GM21717 (cell line): ENCODE measurements at regions not wholly inside any gene's neighbourhood (a gene's known extent, or its start where the extent isn't known, plus 50 kb on each side); places are given as distances from the start of the nearest gene placed in this dataset.
"Not testable (repeated sequence)": the region's sequence is repeated elsewhere in the genome, so short reads cannot be mapped to it uniquely, and the experiment has no call there.

ENCODE experiments used
- ATAC-seq: cut with Tn5 transposase; IDR thresholded peaks from one replicate; pipeline ENCODE4 v1.9.1; 2021; ENCODE audit warnings: mild to moderate bottlenecking, moderate library complexity; ENCODE audit not compliant: unreplicated experiment

GRCh38 chr5:133857595-133858313 lies 110.7 kb downstream of the C5orf15 start:
- ATAC-seq: not testable (repeated sequence)

- no peak for ATAC-seq
Measured at GRCh38 chr5:133854554-133854953, 113.9 kb downstream of the C5orf15 start.

GRCh38 chr5:133853646-133854365 lies 114.6 kb downstream of the C5orf15 start:
- ATAC-seq: no peak

GRCh38 chr5:133851521-133851920 lies 116.9 kb downstream of the C5orf15 start:
- ATAC-seq: no peak

GRCh38 chr5:133850811-133851210 lies 117.6 kb downstream of the C5orf15 start:
- no peak for ATAC-seq

GRCh38 chr5:133849116-133849515 lies 119.3 kb downstream of the C5orf15 start:
- no peak for ATAC-seq

GRCh38 chr5:133848341-133848811 lies 120.0 kb downstream of the C5orf15 start:
- ATAC-seq: no peak

- no peak for ATAC-seq
Measured at GRCh38 chr5:133847886-133848285, 120.5 kb downstream of the C5orf15 start.

GRCh38 chr5:133847301-133847700 lies 121.1 kb downstream of the C5orf15 start:
- ATAC-seq: no peak

- no peak for ATAC-seq
Measured at GRCh38 chr5:133846478-133847226, 121.8 kb downstream of the C5orf15 start.

- no peak for ATAC-seq
Measured at GRCh38 chr5:133845271-133845670, 123.2 kb downstream of the C5orf15 start.

GRCh38 chr5:133844836-133845235 lies 123.6 kb downstream of the C5orf15 start:
- ATAC-seq: no peak

GRCh38 chr5:133843911-133844310 lies 124.5 kb downstream of the C5orf15 start:
- ATAC-seq: no peak

GRCh38 chr5:133842846-133843611 lies 125.4 kb downstream of the C5orf15 start:
- no peak for ATAC-seq

- ATAC-seq: no peak
Measured at GRCh38 chr5:133841831-133842750, 126.3 kb downstream of the C5orf15 start.

- no peak for ATAC-seq
Measured at GRCh38 chr5:133840168-133840567, 128.3 kb downstream of the C5orf15 start.

- no peak for ATAC-seq
Measured at GRCh38 chr5:133839721-133840120, 128.7 kb downstream of the C5orf15 start.

- no peak for ATAC-seq
Measured at GRCh38 chr5:133839090-133839489, 129.3 kb downstream of the C5orf15 start.

- no peak for ATAC-seq
Measured at GRCh38 chr5:133838286-133838685, 130.1 kb downstream of the C5orf15 start.
